HG02798 (cell line): ENCODE measurements at regions not wholly inside any gene's neighbourhood (a gene's known extent, or its start where the extent isn't known, plus 50 kb on each side); places are given as distances from the start of the nearest gene placed in this dataset.
"Not testable (repeated sequence)": the region's sequence is repeated elsewhere in the genome, so short reads cannot be mapped to it uniquely, and the experiment has no call there.

ENCODE experiments used
- ATAC-seq: cut with Tn5 transposase; IDR thresholded peaks from one replicate; pipeline ENCODE4 v1.9.1; 2021; ENCODE audit warnings: mild to moderate bottlenecking; ENCODE audit not compliant: unreplicated experiment, poor library complexity

- ATAC-seq, result no peak
These were observed 605.5 kb downstream of the XPNPEP1 start for GRCh38 chr10:109317746-109318366.

- not testable (repeated sequence) for ATAC-seq
These were observed 609.3 kb downstream of the XPNPEP1 start for GRCh38 chr10:109314016-109314415.

DNA sequence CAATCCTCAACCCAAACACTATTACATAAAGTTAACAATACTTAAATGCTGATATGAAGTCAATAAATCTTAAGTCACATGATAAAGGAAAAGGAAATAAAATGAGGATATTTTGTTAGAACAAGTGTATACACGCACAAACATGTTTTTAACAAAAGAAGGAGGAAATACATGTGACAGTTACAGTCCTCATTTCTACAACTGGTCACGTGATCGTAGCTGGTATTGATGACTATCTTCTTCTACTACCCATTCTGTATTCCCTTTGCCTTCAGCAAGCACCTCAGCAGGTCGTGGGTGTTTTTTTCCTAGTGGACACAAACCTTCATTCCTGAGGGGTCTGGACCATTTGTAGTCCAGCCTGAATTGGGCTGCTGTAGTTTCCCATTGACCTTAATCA, 610.8 kb downstream of the XPNPEP1 start:
- not testable (repeated sequence) for ATAC-seq

GRCh38 chr10:109308971-109309370, 614.3 kb downstream of the XPNPEP1 start:
- no peak for ATAC-seq

GRCh38 chr10:109307102-109307501, 616.2 kb downstream of the XPNPEP1 start:
- ATAC-seq, result not testable (repeated sequence)

DNA sequence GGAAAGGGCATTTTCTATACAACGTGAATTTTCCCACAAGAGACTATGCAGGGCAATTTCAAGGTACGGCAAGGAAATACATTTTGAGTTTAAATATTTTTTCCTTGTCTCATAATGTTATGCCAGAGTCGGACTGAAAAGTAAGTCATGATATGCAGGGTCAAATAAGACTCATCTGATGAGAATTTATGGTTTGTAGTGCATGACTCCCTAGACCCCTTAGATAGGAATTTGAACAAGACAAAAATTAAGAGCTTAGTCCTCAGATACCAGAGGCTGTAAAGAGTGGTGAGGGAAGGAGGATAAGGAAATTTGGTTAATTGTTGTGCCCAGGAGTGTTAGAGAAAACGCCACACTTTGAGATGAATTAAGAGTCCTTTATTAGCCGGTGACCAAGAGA, 616.6 kb downstream of the XPNPEP1 start:
- no peak for ATAC-seq

DNA sequence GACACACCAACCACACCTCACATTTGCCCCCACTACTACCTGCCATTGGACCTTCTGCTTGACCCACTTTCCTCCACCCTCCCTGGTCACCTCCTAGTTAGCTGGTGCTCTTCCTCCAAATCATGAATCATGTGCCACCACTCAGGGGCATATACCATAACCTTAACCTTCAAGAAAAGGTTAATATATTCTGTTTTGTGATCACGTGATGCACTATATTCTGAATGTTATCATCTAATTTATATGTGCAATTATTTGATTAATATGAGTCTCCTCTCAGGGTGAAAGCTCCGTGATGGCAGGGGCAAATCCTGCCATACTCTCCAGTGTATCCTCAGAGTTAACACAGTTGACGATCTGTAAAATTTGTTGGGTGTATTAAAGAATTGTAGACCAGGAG, 635.5 kb downstream of the XPNPEP1 start:
- no peak for ATAC-seq

GRCh38 chr10:109282510-109282909, 640.8 kb downstream of the XPNPEP1 start:
- no peak for ATAC-seq

DNA sequence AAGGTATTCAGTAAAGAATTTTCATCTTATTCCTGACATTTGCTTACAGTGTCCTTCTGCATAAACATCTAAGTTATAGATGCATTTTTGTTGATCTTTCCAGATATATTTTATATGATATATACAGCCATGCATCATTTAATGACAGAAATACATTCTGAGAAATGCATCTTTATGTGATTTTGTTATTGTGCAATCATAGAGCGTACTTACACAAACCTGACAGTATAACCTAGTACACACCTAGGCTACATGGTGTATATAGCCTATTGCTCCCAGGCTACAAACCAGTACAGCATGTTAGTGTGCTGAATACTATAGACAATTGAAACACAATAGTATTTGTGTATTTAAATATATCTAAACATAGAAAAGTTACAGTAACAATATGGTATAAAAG, 642.0 kb downstream of the XPNPEP1 start:
- no peak for ATAC-seq

GRCh38 chr10:109280837-109281236, 642.5 kb downstream of the XPNPEP1 start:
- ATAC-seq, result no peak

- no peak for ATAC-seq
These were observed 645.9 kb downstream of the XPNPEP1 start for GRCh38 chr10:109277456-109277855.

GRCh38 chr10:109275960-109276359, 647.4 kb downstream of the XPNPEP1 start:
- ATAC-seq, result no peak

DNA sequence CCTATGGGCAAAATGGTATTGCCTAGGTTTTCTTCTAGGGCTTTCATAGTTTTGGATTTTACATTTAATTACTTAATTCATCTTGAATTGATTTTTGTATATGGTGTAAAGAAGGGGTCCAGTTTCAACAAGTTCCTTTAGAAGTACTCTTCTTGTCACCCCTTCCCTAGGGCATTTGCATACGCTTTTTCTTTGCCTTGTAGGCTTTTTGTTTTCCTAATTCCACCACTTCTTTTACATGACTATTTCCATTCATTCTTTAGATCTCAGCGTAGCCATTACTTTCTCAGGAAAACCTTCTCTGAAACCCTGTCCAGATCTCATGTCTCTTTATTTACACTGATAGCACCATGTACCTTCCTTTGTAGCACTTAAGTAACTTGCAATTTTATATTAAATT, 648.6 kb downstream of the XPNPEP1 start:
- no peak for ATAC-seq

DNA sequence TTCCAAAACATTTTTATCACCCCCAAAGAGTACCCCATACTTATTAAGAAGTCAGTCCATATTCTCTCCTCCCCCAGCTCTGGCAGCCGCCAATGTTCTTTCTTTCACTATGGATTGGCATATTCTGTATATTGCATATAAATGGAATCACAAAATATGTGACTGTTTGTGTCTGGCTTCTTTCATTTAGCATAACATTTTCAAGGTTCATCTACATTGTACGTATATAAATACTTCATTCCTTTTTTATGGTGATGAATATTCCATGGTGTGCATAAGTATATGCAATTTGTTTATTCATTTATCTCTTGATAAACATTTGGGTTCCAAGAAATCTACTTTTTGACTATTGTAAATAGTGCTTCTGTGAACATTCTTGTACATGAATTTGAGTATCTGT, 653.1 kb downstream of the XPNPEP1 start:
- no peak for ATAC-seq

DNA sequence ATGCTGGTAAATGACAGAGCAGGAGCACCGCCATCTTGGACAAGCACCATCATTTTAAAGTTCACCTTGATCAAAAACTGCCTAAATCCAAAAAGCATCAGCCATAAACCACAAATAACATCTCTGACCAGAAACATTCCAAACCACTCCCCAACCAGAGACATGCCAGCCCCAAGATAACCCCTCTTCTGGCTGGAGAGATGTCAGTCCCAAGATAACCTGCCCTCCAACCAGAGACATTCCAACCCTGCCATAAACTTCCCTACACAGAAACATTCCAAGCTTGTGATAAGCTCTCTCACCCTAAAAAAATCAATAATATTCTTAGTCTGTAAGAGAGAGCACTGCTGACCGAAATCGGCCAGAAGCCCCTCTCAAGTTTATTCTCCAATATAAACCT, 659.3 kb downstream of the XPNPEP1 start:
- no peak for ATAC-seq

- no peak for ATAC-seq
These were observed 662.1 kb downstream of the XPNPEP1 start for GRCh38 chr10:109261231-109261630.

DNA sequence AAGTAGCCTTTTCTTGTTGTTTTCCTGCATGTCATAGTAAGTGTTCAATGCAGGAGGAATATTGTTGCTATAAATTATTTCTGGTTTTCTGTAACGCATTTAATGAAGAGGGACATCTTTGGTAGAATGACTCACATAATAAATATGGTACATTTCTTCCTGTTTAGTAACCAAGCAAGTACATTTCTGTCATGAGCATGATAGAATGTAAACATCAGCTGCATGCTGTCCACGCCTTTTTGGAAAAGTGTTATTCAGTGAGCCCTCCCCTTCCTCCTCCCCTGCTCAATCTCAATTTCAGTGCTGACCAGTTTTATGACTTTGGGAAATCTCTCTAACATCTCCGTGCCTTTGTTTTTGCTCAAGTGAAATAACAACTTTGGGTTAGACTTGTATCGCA, 664.0 kb downstream of the XPNPEP1 start:
- ATAC-seq, result no peak

GRCh38 chr10:109253306-109253705, 670.0 kb downstream of the XPNPEP1 start:
- no peak for ATAC-seq

DNA sequence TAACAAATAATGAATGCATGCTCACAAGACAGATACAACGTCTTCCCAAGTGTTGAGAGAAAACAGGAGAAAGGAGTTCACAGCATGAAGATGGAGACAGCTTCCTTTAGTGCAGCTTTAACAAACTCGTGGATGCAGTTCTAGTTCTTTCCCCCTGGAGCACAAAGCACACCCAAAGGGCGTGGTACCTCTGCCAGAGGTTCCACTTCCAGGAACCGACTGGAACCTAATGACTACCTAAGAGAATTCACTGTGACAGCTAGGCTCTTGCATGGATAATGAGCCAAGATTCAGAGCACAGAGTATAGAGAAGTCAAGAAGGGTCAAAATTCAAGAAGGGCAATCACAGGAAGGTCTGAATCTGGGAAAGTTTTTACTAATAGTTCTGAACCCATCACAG, 673.2 kb downstream of the XPNPEP1 start:
- ATAC-seq, result no peak

DNA sequence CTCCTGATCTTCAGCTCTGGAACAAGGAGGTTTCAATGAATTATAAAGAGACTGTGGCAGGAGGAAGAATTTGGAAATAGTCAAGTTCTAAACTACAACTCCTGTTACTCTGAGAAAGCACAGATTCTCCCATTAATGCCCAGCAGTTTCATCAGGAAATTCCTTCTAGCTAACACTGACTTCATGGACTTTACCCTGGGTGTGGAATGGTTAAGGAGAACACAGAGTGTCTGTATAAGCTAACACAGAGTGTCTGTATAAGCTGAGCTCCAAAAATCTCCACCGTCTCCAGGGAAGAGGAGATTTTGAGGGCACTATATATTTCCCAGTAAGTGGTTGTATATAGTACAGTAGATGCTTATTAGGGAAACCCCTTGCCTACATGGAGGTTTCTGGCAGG, 675.5 kb downstream of the XPNPEP1 start:
- ATAC-seq, result no peak

- ATAC-seq, result no peak
These were observed 677.5 kb downstream of the XPNPEP1 start for GRCh38 chr10:109245821-109246220.

DNA sequence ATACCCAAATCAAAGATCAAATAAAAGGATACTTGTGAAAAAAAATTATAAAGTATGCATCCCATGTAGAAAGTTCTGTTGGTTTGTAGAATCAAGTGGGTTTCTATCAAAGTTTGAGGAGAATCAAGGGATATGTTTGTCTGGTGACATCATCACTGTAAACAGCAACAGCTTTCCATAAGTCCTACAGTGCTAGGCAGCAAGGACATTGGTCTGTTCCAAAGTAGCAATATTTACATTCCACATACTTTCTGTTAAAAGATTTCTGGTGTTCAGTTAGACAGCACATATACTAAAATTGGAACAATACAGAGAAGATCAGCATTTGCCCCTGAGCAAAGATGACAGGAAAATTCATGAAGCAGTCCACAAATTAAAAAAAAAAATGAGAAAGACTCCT, 683.9 kb downstream of the XPNPEP1 start:
- no peak for ATAC-seq

GRCh38 chr10:109237682-109238081, 685.6 kb downstream of the XPNPEP1 start:
- no peak for ATAC-seq
